HG02623 (cell line): ENCODE measurements at regions not wholly inside any gene's neighbourhood (a gene's known extent, or its start where the extent isn't known, plus 50 kb on each side); places are given as distances from the start of the nearest gene placed in this dataset.
"Not testable (repeated sequence)": the region's sequence is repeated elsewhere in the genome, so short reads cannot be mapped to it uniquely, and the experiment has no call there.

Experiments
- ATAC-seq: cut with Tn5 transposase; IDR thresholded peaks from one replicate; pipeline ENCODE4 v1.9.1; 2021; ENCODE audit warnings: moderate library complexity; ENCODE audit not compliant: unreplicated experiment

DNA sequence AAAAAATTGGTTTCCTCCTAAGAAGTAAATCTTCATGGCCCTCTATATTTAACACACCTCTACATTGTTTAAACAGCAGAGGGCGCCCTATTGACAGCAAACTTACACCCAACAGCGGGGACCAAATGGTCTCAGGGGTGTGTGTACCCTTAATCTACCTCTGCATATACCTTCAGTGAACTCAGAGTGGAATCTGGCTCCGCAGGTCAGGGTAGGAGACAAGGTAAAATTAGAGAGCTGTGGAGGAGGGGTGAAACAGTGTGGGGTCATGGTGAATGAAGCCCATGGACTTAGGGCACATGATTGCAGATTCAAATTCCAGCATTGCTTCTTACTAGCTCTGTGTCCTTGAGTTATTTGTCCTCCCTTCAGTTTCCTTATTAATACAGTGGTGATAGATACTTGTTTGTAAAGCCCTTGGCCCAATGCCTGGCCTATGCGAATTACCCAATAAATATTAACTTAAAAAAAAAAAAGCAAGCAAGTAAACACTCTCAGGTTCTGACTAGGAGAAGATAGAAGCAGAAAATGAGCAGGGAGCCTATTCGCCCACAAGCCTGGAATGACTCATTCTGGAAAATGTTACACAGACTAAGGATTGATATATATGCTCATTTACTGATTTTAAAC is 122.9 kb downstream of the CAVIN4 start:
- no peak for ATAC-seq

GRCh38 chr9:100714372-100715099 is 136.7 kb downstream of the CAVIN4 start:
- peak; percentile 87 for ATAC-seq

- no peak for ATAC-seq
These were observed 137.2 kb downstream of the CAVIN4 start for GRCh38 chr9:100715100-100715380.

DNA sequence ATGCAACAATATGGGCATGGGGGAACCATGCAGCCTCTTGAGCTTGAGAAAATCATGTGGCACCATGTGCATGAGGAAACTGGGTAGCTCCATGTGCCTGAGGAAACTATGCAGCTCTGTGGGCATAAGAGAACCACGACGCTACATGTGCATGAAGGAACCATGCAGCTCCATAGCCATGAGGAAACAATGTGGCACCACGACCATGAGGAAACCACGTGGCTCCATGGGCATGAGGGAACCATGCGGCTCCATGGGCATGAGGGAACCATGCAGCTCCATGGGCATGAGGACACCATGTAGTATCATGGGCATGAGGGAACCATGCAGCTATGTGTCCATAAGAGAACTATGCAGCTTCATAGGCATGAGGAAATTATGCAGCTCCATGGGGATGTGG is 140.8 kb downstream of the CAVIN4 start:
- ATAC-seq: no peak

GRCh38 chr9:100720922-100721321 is 143.0 kb downstream of the CAVIN4 start:
- ATAC-seq: no peak

DNA sequence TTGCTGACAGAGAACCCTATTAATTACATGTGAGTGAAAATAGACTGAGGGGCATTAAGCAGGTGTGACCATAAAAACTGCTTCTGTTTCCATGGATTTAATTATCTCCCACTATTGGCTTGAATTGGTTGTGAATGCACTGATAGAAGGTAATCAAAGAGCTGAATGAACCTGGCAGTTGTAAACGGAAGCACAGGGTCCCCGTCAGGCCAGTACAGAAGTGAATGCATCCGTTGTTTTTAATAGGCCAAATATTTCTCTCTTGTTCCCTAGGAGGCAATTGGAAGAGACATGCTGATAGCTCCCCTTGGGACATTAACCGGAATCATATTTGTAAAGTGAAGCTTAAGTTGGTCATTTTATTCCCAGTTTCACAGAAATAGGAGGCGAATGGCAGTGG is 147.0 kb downstream of the CAVIN4 start:
- ATAC-seq: no peak

GRCh38 chr9:100725371-100725770 is 147.5 kb downstream of the CAVIN4 start:
- ATAC-seq: no peak

DNA sequence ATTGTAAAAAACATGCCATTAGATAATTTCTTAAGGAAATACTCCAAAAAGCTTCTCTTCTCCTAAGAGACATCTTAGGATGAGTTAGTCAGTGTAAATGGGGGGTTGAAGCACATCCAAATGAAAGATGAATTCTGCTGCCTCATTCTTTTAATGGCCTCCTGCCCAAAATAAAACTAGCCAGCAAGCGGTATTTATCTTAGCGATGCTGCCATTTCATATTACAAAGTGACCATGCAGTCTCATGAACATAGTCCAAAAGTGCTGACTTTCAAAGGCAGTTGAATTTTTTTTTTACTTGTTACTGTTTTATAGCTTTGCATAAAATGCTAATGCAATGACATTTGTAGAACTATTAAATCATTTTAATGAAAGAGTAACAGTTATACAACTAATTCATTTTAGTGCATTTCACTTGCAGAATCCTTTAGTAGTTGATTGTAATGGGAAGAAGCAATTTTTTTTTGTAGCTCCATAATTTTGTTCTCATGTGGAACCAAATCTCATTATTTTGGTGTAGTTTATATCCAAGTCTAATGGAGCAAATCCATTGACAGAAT is 151.5 kb downstream of the CAVIN4 start:
- ATAC-seq: no peak

DNA sequence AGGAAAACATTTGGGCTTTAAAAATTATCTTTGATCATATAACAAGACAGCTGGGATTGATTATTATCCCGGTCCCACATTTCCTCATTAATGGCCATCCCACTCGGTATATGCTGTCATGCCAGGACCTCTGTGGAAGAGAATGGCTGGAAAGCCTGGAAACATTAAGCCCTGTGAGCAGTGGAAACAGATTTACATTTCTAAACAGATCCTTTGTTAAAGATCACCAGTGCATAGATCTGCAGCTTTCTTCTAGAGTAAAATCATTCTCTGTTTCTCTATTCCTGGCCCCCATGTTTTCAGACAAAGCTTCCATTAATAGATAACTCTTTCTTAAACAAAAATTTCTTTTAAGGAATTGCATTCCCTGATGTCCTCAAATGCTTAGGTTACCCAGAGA is 152.2 kb downstream of the CAVIN4 start:
- no peak for ATAC-seq

GRCh38 chr9:100731038-100731556 is 153.2 kb downstream of the CAVIN4 start:
- no peak for ATAC-seq

DNA sequence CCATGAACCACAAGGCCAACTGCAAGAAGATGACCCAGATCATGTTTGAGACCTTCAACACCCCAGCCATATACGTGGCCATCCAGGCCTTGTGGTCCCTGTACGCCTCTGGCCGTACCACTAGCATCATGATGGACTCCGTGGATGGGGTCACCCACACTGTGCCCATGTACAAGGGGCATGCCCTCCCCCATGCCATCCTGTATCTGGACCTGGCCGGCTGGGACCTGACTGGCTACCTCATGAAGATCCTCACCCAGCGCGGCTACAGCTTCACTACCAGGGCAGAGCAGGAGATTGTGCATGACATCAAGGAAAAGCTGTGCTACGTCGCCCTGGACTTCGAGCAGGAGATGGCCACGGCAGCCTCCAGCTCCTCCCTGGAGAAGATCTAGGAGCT is 153.7 kb downstream of the CAVIN4 start:
- ATAC-seq: no peak

DNA sequence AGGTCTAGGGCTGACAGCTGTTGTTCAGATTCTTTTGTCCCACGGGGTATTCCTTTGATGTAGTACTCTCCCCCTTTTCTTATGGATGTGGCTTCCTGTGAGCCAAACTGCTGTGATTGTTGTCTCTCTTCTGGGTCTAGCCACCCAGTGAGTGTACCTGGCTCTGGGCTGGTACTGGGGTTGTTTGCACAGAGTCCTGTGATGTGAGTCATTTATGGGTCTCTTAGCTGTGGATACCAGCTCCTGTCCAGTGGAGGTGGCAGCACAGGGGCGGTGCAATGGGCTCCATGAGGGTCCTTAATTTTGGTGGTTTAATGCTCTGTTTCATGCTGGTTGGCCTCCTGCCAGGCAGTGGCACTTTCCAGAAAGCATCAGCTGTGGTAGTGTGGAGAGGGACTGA is 161.3 kb downstream of the CAVIN4 start:
- no peak for ATAC-seq

DNA sequence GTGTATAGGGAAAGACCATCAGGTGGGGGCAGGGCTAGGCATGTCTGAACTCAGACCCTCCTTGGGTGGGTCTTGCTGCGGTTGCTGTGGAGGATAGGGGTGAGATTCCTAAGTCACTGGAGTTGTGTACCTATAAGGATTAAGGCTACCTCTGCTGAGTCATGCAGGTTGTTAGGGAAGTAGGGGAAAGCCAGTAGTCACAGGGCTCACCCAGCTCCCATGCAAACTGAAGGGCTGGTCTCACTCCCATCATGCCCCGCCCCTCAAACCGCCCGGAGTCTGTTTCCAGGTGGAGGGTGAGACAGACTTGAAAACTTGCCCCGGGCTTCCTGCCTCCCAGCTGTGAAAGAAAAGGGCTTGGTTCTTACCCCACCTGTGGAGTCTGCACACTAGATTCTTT is 161.8 kb downstream of the CAVIN4 start:
- no peak for ATAC-seq

GRCh38 chr9:100748930-100749329 is 171.1 kb downstream of the CAVIN4 start:
- ATAC-seq: not testable (repeated sequence)

GRCh38 chr9:100756217-100756616 is 178.3 kb downstream of the CAVIN4 start:
- no peak for ATAC-seq

DNA sequence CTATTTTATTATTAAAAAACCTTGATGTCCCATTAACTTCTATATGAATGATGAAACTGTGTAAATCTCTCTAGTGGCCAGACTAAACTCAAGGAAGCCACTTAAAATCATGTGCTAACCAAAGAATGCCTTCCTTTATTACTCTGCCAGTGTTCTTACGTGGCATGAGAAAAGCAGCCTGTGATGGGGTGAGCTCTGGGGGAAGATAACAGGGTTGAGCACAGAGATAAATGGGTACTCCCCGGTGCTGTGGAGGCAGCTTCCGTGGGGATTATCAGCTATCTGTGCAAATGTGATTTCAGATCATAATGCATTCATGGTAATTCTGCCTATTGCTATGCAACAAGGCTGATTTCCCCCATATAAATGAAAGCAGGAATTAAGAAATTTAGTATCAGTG is 181.3 kb downstream of the CAVIN4 start:
- ATAC-seq: no peak

- ATAC-seq: no peak
These were observed 183.5 kb downstream of the CAVIN4 start for GRCh38 chr9:100761276-100761802.

GRCh38 chr9:100774326-100774725 is 196.4 kb downstream of the CAVIN4 start:
- ATAC-seq: no peak

DNA sequence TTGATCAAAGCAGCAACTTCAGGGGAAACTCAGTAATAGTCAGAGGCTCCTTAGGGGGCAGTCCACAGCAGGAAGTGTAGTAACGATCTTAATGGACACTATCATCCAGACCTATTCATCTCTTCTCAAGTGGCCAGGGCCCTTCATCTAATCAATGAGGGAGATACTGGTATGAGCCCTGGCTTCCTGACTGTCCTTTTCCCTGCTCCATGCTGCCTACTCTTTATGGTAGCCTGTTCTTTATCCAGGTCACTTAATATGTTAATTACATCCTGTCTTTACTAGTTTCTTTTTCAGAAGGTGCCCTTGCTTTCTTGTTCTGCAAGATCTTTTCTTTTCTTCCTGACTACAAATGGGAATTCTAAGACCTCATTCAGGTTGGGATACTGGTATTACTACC is 197.1 kb downstream of the CAVIN4 start:
- ATAC-seq: no peak

GRCh38 chr9:100775912-100776311 is 198.0 kb downstream of the CAVIN4 start:
- no peak for ATAC-seq

GRCh38 chr9:100784755-100785154 is 206.9 kb downstream of the CAVIN4 start:
- ATAC-seq: no peak

DNA sequence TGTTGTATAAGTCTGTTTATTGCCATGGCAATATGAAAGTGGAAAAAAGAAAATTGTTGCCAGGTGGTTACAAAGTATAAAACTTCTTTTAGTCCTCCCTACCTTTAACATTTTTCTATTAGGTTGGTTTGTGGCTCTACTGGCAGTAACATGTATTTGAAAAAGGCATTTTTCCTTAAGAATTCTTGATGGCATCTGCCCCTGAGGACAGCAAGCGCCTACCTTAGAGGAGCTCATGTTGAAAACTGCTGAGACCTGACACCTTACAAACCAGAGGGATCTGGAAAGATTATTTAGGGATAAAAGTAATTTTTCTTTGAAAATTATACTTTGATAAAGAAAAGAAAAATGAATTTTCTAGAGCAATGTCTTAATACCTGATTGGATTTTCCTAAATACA is 208.1 kb downstream of the CAVIN4 start:
- ATAC-seq: no peak
